ENCODE measurements at regions not wholly inside any gene's neighbourhood (a gene's known extent, or its start where the extent isn't known, plus 50 kb on each side); places are given as distances from the start of the nearest gene placed in this dataset.

DNA sequence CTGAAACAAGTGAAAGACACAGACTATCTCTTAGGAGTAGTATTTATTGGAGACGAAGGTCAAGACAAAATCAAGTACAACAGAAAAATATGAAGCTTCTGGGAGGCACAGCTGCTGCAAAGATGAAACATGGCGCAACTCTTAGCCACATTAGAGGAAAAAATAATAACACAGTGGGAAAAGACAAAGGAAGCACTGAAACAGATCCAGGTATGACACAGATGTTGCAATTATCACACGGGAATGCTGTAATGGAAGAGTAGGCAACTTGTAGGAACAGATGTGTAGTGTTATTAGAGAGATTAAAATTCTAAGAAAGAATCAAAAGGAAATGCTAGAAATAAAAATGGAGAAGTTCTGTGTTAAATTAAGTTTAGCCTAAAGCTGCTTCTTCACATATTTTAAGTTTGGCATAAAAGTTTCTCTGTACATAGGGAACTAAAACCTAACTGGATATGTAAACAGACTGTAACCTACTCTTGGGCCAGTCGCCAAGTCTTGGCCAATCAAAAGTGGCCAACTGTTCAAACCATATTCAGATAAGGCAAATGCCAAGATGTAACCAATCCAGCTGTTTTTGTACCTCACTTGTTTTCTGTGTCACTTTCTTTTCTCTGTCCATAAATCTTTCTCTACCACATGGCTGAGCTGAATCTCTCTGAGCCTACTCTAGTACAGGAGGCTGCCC is 1132.0 kb upstream of the LRRTM3 start:
- TF ChIP-seq POLR2A (IDR thresholded peaks at IDR 0.05; ENCODE audit: low read depth, low read length) (no peak), TAF1 (IDR thresholded peaks at IDR 0.05; ENCODE audit: borderline replicate concordance, low read depth, low read length) (no peak)

Data from GM12892 (cell line).